Astrocyte (in vitro differentiated cells and primary cell): ENCODE measurements at regions not wholly inside any gene's neighbourhood (a gene's known extent, or its start where the extent isn't known, plus 50 kb on each side); places are given as distances from the start of the nearest gene placed in this dataset.

Source experiments
- DNase-seq: peaks from one replicate; pipeline ENCODE4 v3.0.0-alpha.2; 2010; ENCODE audit warnings: low read depth
- FAIRE-seq: peaks from 2 replicates; lab custom pipeline; 2011; peaks lifted over from hg19 to GRCh38; lab: Jason Lieb, UNC
- H2AFZ ChIP-seq: 2 replicates; pipeline ENCODE4 v1.6.0; 2012; ENCODE audit warnings: low read depth, low read length, inconsistent platforms
- H3K27ac ChIP-seq: 2 replicates; pipeline ENCODE4 v1.5.1; 2011; ENCODE audit warnings: low read depth, low read length, inconsistent platforms
- H3K27me3 ChIP-seq: 2 replicates; pipeline ENCODE4 v1.6.0; 2011; ENCODE audit warnings: low read length, inconsistent platforms; ENCODE audit not compliant: insufficient read depth
- H3K36me3 ChIP-seq: 2 replicates; pipeline ENCODE4 v1.5.1; 2011; ENCODE audit warnings: low read length, inconsistent platforms; ENCODE audit not compliant: insufficient read depth
- H3K4me1 ChIP-seq: 2 replicates; pipeline ENCODE4 v1.5.1; 2011; ENCODE audit warnings: low read length, inconsistent platforms; ENCODE audit not compliant: insufficient read depth
- H3K4me2 ChIP-seq: 2 replicates; pipeline ENCODE4 v1.6.0; 2012; ENCODE audit warnings: low read length, inconsistent platforms
- H3K4me3 ChIP-seq: 2 replicates; pipeline ENCODE4 v1.5.1; 2011; ENCODE audit warnings: low read depth, mild to moderate bottlenecking, low read length, inconsistent platforms; ENCODE audit not compliant: insufficient read depth
- H3K79me2 ChIP-seq: 2 replicates; pipeline ENCODE4 v1.6.0; 2012; ENCODE audit warnings: mild to moderate bottlenecking, low read length, inconsistent platforms; ENCODE audit not compliant: insufficient read depth
- H3K9ac ChIP-seq: 2 replicates; pipeline ENCODE4 v1.6.0; 2012; ENCODE audit warnings: mild to moderate bottlenecking, low read length, inconsistent platforms
- H3K9me3 ChIP-seq: 2 replicates; pipeline ENCODE4 v1.5.1; 2012; ENCODE audit warnings: low read depth, mild to moderate bottlenecking, low read length, inconsistent platforms; ENCODE audit not compliant: insufficient read depth
- H4K20me1 ChIP-seq: 2 replicates; pipeline ENCODE4 v1.6.0; 2012; ENCODE audit warnings: low read length, inconsistent platforms; ENCODE audit not compliant: insufficient read depth
- H3K27ac Mint-ChIP-seq: one replicate; pipeline ENCODE4 v1.8.0; 2021; ENCODE audit warnings: mild to moderate bottlenecking, mixed read lengths; ENCODE audit not compliant: unreplicated experiment
- H3K27me3 Mint-ChIP-seq: one replicate; pipeline ENCODE4 v1.8.0; 2021; ENCODE audit warnings: low read depth, mixed read lengths; ENCODE audit not compliant: unreplicated experiment
- H3K36me3 Mint-ChIP-seq: one replicate; pipeline ENCODE4 v1.8.0; 2021; ENCODE audit warnings: low read depth, mixed read lengths; ENCODE audit not compliant: unreplicated experiment
- H3K4me1 Mint-ChIP-seq: one replicate; pipeline ENCODE4 v1.8.0; 2021; ENCODE audit warnings: low read depth, mixed read lengths; ENCODE audit not compliant: unreplicated experiment
- H3K4me3 Mint-ChIP-seq: one replicate; pipeline ENCODE4 v1.8.0; 2021; ENCODE audit warnings: mild to moderate bottlenecking, moderate library complexity, mixed read lengths; ENCODE audit not compliant: unreplicated experiment
- H3K9me3 Mint-ChIP-seq: one replicate; pipeline ENCODE4 v1.8.0; 2021; ENCODE audit warnings: mild to moderate bottlenecking, mixed read lengths; ENCODE audit not compliant: unreplicated experiment
- EZH2 ChIP-seq: IDR thresholded peaks from 2 replicates; pipeline ENCODE4 v1.6.1; 2012; ENCODE audit warnings: mild to moderate bottlenecking, low read length, inconsistent platforms; ENCODE audit not compliant: insufficient read depth
- TF ChIP-seq, protein P1 (sequence below): IDR thresholded peaks from 2 replicates; pipeline ENCODE4 v1.5.1; 2011; ENCODE audit warnings: low read depth, mild to moderate bottlenecking, inconsistent platforms, low read length, moderate library complexity; ENCODE audit not compliant: insufficient read depth

DNA sequence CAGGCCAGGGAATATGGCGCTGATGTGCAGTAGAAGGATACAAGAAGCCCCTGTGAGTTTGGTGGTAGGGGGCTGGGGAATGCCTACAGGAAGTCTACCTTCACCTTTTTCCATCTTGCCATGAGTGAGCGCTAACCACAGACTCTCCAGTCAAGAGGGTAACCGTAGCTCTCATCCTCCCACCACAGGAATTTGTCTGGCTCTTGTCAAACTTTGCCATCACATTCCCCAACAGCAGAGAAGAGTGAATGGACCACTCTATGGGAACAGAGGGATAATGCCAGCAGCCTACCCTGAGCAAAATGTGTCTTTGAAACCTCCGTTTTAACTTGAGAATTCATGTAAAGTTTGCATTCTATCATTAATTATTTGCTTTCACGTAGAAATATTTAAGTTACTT lies 168.3 kb downstream of the NRP2 start:
- H3K9ac ChIP-seq: no peak overlapping the region
- H4K20me1 ChIP-seq: no peaks in the 10 kb centered on the region
- no peak overlapping the region for H3K27ac Mint-ChIP-seq
- peaks cover 4% of the 10 kb centered on the region for H3K9me3 Mint-ChIP-seq
- H3K4me2 ChIP-seq: no peak overlapping the region
- FAIRE-seq: no peak
- H3K9me3 ChIP-seq: no peaks in the 10 kb centered on the region
- H3K79me2 ChIP-seq: no peaks in the 10 kb centered on the region
- no peak overlapping the region for H2AFZ ChIP-seq
- peaks cover 8% of the 10 kb centered on the region for H3K4me1 Mint-ChIP-seq
- H3K27ac ChIP-seq: no peak overlapping the region
- H3K4me3 Mint-ChIP-seq: no peak overlapping the region
- DNase-seq: no peak
- no peaks in the 10 kb centered on the region for H3K36me3 ChIP-seq
- H3K4me1 ChIP-seq: no peaks in the 10 kb centered on the region
- peaks cover 25% of the 10 kb centered on the region for H3K27me3 Mint-ChIP-seq
- H3K27me3 ChIP-seq: peaks cover 12% of the 10 kb centered on the region
- H3K36me3 Mint-ChIP-seq: no peaks in the 10 kb centered on the region
- TF ChIP-seq, protein P1, sequence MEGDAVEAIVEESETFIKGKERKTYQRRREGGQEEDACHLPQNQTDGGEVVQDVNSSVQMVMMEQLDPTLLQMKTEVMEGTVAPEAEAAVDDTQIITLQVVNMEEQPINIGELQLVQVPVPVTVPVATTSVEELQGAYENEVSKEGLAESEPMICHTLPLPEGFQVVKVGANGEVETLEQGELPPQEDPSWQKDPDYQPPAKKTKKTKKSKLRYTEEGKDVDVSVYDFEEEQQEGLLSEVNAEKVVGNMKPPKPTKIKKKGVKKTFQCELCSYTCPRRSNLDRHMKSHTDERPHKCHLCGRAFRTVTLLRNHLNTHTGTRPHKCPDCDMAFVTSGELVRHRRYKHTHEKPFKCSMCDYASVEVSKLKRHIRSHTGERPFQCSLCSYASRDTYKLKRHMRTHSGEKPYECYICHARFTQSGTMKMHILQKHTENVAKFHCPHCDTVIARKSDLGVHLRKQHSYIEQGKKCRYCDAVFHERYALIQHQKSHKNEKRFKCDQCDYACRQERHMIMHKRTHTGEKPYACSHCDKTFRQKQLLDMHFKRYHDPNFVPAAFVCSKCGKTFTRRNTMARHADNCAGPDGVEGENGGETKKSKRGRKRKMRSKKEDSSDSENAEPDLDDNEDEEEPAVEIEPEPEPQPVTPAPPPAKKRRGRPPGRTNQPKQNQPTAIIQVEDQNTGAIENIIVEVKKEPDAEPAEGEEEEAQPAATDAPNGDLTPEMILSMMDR: no peak
- TF ChIP-seq EZH2: no peak
- H3K4me3 ChIP-seq: no peak overlapping the region

- TF ChIP-seq EZH2: no peak
- TF ChIP-seq, protein P1: no peak
- Histone ChIP-seq H3K27ac (no peak overlapping the region), H4K20me1 (no peaks in the 10 kb centered on the region), H3K79me2 (no peaks in the 10 kb centered on the region), H3K4me1 (no peaks in the 10 kb centered on the region), H3K27me3 (peaks cover 12% of the 10 kb centered on the region), H2AFZ (no peak overlapping the region), H3K4me2 (no peak overlapping the region), H3K4me3 (no peak overlapping the region), H3K9me3 (no peaks in the 10 kb centered on the region), H3K36me3 (no peaks in the 10 kb centered on the region), H3K9ac (no peak overlapping the region)
- Mint-ChIP-seq H3K27me3 (peaks cover 25% of the 10 kb centered on the region), H3K36me3 (no peaks in the 10 kb centered on the region), H3K4me3 (no peak overlapping the region), H3K4me1 (peaks cover 8% of the 10 kb centered on the region), H3K27ac (no peak overlapping the region), H3K9me3 (peaks cover 4% of the 10 kb centered on the region)
- DNase-seq (no peak), FAIRE-seq (no peak)
Measured at GRCh38 chr2:205850132-205850531, 167.8 kb downstream of the NRP2 start.

GRCh38 chr2:205849136-205849535 lies 166.8 kb downstream of the NRP2 start:
- no peaks in the 10 kb centered on the region for H3K4me1 ChIP-seq
- no peak overlapping the region for H3K27ac ChIP-seq

More at GRCh38 chr2:205849136-205849535, 166.8 kb downstream of the NRP2 start:
- no peak overlapping the region for H3K9ac ChIP-seq
- no peaks in the 10 kb centered on the region for H3K36me3 Mint-ChIP-seq
- H3K4me1 Mint-ChIP-seq: peaks cover 8% of the 10 kb centered on the region
- no peaks in the 10 kb centered on the region for H3K9me3 Mint-ChIP-seq
- H3K27ac Mint-ChIP-seq: no peak overlapping the region
- H3K9me3 ChIP-seq: no peaks in the 10 kb centered on the region
- no peaks in the 10 kb centered on the region for H4K20me1 ChIP-seq
- no peaks in the 10 kb centered on the region for H3K79me2 ChIP-seq
- no peaks in the 10 kb centered on the region for H3K36me3 ChIP-seq
- FAIRE-seq: no peak
- peaks cover 12% of the 10 kb centered on the region for H3K27me3 ChIP-seq
- no peak overlapping the region for H3K4me3 Mint-ChIP-seq
- H2AFZ ChIP-seq: no peak overlapping the region
- no peak for DNase-seq
- no peak overlapping the region for H3K4me3 ChIP-seq
- H3K4me2 ChIP-seq: no peak overlapping the region
- TF ChIP-seq EZH2: no peak
- TF ChIP-seq, protein P1: no peak
- H3K27me3 Mint-ChIP-seq: peaks cover 23% of the 10 kb centered on the region
